Esophagus muscularis mucosa (tissue), 4 donors: ENCODE measurements at regions not wholly inside any gene's neighbourhood (a gene's known extent, or its start where the extent isn't known, plus 50 kb on each side); places are given as distances from the start of the nearest gene placed in this dataset.

Experiments used
- CTCF ChIP-seq, 3 experiments: fragments of 200-600 bp in 2 of 3; fragments of 450-650 bp in 1 of 3; sonication (generic) in 2 of 3; IDR thresholded peaks; one replicate each; pipeline ENCODE4 v1.5.1; 2017 to 2019; ENCODE audit warnings: antibody characterized with exemption in 3 of 3, mild to moderate bottlenecking in 2 of 3, moderate library complexity in 1 of 3
- EP300 ChIP-seq: sonication (generic); formaldehyde crosslinking; IDR thresholded peaks from one replicate; pipeline ENCODE4 v1.6.1; 2017; ENCODE audit warnings: antibody characterized with exemption
- POLR2A ChIP-seq: fragments of 450-650 bp; IDR thresholded peaks from one replicate; pipeline ENCODE4 v1.6.1; 2017; ENCODE audit warnings: antibody characterized with exemption, moderate library complexity, mild to moderate bottlenecking, low read depth

- TF ChIP-seq EP300, result no peak
- TF ChIP-seq CTCF (IDR thresholded peaks at IDR 0.05), result peak; percentile 51 to 76 (median 52)
- TF ChIP-seq POLR2A, result no peak
Measured at GRCh38 chr5:23208959-23209431, 298.4 kb upstream of the PRDM9 start.
